Fibroblast of pulmonary artery (primary cell): ENCODE measurements at regions not wholly inside any gene's neighbourhood (a gene's known extent, or its start where the extent isn't known, plus 50 kb on each side); places are given as distances from the start of the nearest gene placed in this dataset.

Experiments used
- DNase-seq: peaks from one replicate; pipeline ENCODE4 v3.0.0-alpha.2; 2010; ENCODE audit warnings: low read depth
- H3K4me3 ChIP-seq: replicated peaks from 2 replicates; pipeline ENCODE4 v1.5.1; 2011; ENCODE audit warnings: low read depth, mild to moderate bottlenecking, control low read depth, low read length, moderate library complexity
- TF ChIP-seq, protein P1 (sequence below): IDR thresholded peaks from 2 replicates; pipeline ENCODE4 v1.5.1; 2011; ENCODE audit warnings: mild to moderate bottlenecking, control low read depth, low read length, inconsistent platforms; ENCODE audit errors: missing control alignments

DNA sequence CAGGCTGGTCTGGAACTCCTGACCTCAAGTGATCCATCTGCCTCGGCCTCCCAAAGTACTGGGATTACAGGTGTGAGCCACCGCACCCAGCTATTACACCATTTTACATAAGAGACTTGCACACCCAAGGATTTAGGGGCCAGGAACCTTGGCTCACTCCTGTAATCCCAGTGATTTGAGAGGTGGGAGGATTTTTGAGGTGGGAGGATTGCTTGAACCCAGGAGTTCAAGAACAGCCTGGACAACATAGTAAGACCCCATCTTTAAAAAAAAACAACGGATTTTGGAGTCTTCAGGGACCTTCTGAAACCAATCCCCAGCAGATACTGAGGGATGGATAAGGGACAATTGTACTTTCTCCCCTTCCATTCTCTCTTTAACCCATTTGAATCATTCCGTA lies 55.3 kb upstream of the PIM1 start:
- DNase-seq = no peak
- H3K4me3 ChIP-seq = no peak overlapping the region
- TF ChIP-seq, protein P1, sequence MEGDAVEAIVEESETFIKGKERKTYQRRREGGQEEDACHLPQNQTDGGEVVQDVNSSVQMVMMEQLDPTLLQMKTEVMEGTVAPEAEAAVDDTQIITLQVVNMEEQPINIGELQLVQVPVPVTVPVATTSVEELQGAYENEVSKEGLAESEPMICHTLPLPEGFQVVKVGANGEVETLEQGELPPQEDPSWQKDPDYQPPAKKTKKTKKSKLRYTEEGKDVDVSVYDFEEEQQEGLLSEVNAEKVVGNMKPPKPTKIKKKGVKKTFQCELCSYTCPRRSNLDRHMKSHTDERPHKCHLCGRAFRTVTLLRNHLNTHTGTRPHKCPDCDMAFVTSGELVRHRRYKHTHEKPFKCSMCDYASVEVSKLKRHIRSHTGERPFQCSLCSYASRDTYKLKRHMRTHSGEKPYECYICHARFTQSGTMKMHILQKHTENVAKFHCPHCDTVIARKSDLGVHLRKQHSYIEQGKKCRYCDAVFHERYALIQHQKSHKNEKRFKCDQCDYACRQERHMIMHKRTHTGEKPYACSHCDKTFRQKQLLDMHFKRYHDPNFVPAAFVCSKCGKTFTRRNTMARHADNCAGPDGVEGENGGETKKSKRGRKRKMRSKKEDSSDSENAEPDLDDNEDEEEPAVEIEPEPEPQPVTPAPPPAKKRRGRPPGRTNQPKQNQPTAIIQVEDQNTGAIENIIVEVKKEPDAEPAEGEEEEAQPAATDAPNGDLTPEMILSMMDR = no peak

DNA sequence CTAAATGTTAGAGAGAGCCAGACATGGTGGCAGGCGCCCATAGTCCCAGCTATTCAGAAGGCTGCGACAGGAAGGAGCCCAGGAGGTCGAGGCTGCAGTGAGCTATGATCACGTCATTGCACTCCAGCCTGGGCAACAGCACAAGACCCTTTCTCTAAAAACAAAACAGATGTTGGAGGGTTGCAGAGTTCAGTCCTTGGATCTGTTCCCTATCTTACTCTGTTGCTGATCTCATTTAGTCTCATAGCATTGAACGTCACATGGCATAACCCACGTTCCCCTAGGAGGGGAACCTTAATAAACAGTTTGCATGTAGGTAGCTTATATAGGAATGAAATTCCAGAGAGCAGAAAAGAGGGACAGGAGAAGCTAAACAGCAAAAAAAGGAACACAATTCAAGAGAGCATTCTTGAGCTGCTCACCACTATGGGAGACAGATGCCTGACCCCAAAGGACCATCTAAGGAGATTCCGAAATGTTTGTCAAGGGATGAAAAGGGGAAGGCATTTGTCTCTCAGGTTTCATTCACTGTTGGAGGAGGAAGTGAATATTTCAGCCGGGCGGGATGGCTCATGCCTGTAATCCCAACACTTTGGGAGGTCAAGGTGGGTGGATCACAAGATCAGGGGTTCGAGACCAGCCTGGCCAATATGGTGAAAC lies 54.6 kb upstream of the PIM1 start:
- TF ChIP-seq, protein P1 = no peak
- no peak overlapping the region for H3K4me3 ChIP-seq
- no peak for DNase-seq

DNA sequence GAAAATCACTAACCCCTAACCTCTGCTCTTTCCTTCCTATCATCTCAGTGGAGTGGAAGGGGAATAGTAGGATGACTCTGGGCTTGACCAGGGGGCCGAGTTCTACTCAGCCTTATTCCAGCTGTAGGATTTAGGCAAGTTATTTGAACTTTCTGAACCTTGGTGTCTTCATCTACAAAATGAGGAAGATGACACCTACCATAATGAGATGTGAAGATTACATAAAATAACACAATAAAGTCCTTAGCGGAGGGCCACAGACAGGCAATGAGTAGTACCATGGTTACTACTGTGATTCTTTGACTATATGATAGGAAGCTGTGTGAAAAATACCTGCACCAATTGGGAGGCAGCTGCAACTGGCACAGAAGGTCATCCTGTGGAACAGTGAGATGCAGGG lies 53.6 kb upstream of the PIM1 start:
- no peak overlapping the region for H3K4me3 ChIP-seq
- TF ChIP-seq, protein P1 = no peak
- no peak for DNase-seq

DNA sequence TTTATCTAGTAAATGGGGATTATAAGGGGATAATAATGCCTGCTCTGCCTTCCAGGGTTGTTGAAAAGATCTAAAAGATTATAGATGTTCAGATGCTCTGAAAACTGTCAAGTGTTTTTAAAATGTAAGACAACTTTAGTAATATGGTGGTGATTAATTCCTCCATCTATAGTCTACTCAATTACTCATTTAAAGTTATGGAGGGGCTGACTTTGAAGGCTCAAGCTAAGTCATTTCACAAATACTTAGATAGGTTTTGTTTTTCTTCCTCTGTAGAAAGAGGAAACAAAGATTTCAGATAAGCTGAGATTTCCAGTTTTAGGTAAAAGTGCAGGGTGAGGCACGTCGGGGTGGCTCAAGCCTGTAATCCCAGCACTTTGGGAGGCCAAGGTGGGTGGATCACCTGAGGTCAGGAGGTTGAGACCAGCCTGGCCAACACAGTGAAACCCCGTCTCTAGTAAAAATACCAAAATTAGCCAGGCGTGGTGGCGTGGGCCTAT lies 50.5 kb upstream of the PIM1 start:
- TF ChIP-seq, protein P1 = no peak
- no peak overlapping the region for H3K4me3 ChIP-seq
- DNase-seq = no peak
